Panc1 (cell line): ENCODE measurements at regions not wholly inside any gene's neighbourhood (a gene's known extent, or its start where the extent isn't known, plus 50 kb on each side); places are given as distances from the start of the nearest gene placed in this dataset.

Experiments
- ATAC-seq: fragments of 200-7000 bp; cut with Tn5 transposase; 2 replicates; pipeline ENCODE4 v1.9.1; 2020; ENCODE audit warnings: mild to moderate bottlenecking, moderate library complexity
- BruUV-seq: library from RNA; stranded (reverse); fragments of 400-500 nt; replicated peaks from 2 replicates; lab custom pipeline; 2021; lab: Mats Ljungman, UMichigan
- CTCF ChIA-PET: fragments of 300-600 bp; sonication (Branson Sonifier 250); formaldehyde crosslinking; loops from one replicate; lab custom pipeline; 2022; ENCODE audit warnings: antibody characterized with exemption; lab: Charles Lee
- POLR2A ChIA-PET: fragments of 300-600 bp; sonication (Branson Sonifier 250); formaldehyde crosslinking; loops from one replicate; lab custom pipeline; 2022; ENCODE audit warnings: antibody characterized with exemption; lab: Charles Lee
- DNase-seq: peaks from one replicate; pipeline ENCODE4 v3.0.0-alpha.2; 2010; ENCODE audit warnings: low read depth, low spot score
- H3K27ac ChIP-seq: 2 replicates; pipeline ENCODE4 v1.5.1; 2011; ENCODE audit warnings: mild to moderate bottlenecking, low read length, inconsistent platforms
- H3K27me3 ChIP-seq: fragments of 200-500 bp; sonication (Bioruptor generic); 2 replicates; pipeline ENCODE4 v1.6.0; 2014; ENCODE audit warnings: low read length, inconsistent platforms; ENCODE audit not compliant: control insufficient read depth, insufficient read depth
- H3K36me3 ChIP-seq: fragments of 200-500 bp; sonication (Bioruptor generic); 2 replicates; pipeline ENCODE4 v1.5.1; 2014; ENCODE audit warnings: inconsistent platforms, mild to moderate bottlenecking, low read length, moderate library complexity; ENCODE audit not compliant: control insufficient read depth, insufficient read depth
- H3K4me1 ChIP-seq: 2 replicates; pipeline ENCODE4 v1.5.1; 2011; ENCODE audit warnings: inconsistent platforms, mild to moderate bottlenecking, low read length, moderate library complexity; ENCODE audit not compliant: control insufficient read depth, insufficient read depth
- H3K4me3 ChIP-seq, 2 experiments: 2 replicates each; pipeline ENCODE4 v1.5.1; 2011 to 2012; ENCODE audit warnings: low read depth in 2 of 2, low read length in 2 of 2, mild to moderate bottlenecking in 2 of 2, inconsistent platforms in 1 of 2, moderate library complexity in 1 of 2
- H3K9me3 ChIP-seq: fragments of 200-500 bp; sonication (Bioruptor generic); 2 replicates; pipeline ENCODE4 v1.5.1; 2014; ENCODE audit warnings: low read depth, mild to moderate bottlenecking, inconsistent platforms, low read length, moderate library complexity; ENCODE audit not compliant: control insufficient read depth, insufficient read depth
- CTCF ChIP-seq: fragments of 450-650 bp; IDR thresholded peaks from 2 replicates; pipeline ENCODE4 v1.5.1; 2017; ENCODE audit warnings: mild to moderate bottlenecking
- POLR2AphosphoS5 ChIP-seq: IDR thresholded peaks from 2 replicates; pipeline ENCODE4 v1.6.1; 2012; ENCODE audit warnings: mild to moderate bottlenecking, low read depth, low read length, moderate library complexity
- REST ChIP-seq, 2 experiments: IDR thresholded peaks; 2 replicates each; pipeline ENCODE4 v1.6.1; 2011 to 2012; ENCODE audit warnings: low read depth in 2 of 2, control low read depth in 1 of 2, low read length in 1 of 2, mild to moderate bottlenecking in 1 of 2, moderate library complexity in 1 of 2; ENCODE audit not compliant: insufficient read depth in 1 of 2
- SIN3A ChIP-seq: IDR thresholded peaks from 2 replicates; pipeline ENCODE4 v1.6.1; 2012; ENCODE audit warnings: low read depth, mild to moderate bottlenecking, low read length, moderate library complexity, borderline replicate concordance; ENCODE audit not compliant: insufficient read depth
- TCF7L2 ChIP-seq: IDR thresholded peaks from 2 replicates; pipeline ENCODE4 v1.6.1; 2011; ENCODE audit warnings: mild to moderate bottlenecking, low read depth, low read length, inconsistent platforms
- in situ Hi-C: cut with HindIII; loops from 2 replicates; pipeline ENCODE4 v1.10.0; 2016; ENCODE audit warnings: low sequenced_read_pairs, low pct_unique_long_range_greater_than_20kb
- intact Hi-C: fragments of 100-400 bp; cut with micrococcal nuclease; formaldehyde crosslinking; loops from one replicate; pipeline ENCODE4 v1.10.0; 2022; ENCODE audit not compliant: unreplicated experiment

- no peaks in the 10 kb centered on the region for H3K4me1 ChIP-seq
- in situ Hi-C loops = no loop called here
- ChIA-PET POLR2A (no interaction called here), CTCF (no interaction called here)
- no peak overlapping the region for H3K27ac ChIP-seq
- intact Hi-C loops = no loop called here
- no peaks in the 10 kb centered on the region for H3K36me3 ChIP-seq
- H3K9me3 ChIP-seq = no peaks in the 10 kb centered on the region
- DNase-seq (no peak), ATAC-seq (no peak)
- H3K4me3 ChIP-seq = no peak overlapping the region
- TF ChIP-seq CTCF (no peak), SIN3A (no peak), REST (IDR thresholded peaks at IDR 0.05; ENCODE audit: insufficient read depth in 1 of 2, low read depth in 2 of 2, low read length in 1 of 2) (no peak), TCF7L2 (no peak), POLR2AphosphoS5 (no peak)
- BruUV-seq = no TSS peak
- no peaks in the 10 kb centered on the region for H3K27me3 ChIP-seq
Measured at GRCh38 chr4:60259781-60260180, 940.3 kb upstream of the ADGRL3 start.

GRCh38 chr4:60266505-60266904 lies 933.6 kb upstream of the ADGRL3 start:
- Histone ChIP-seq H3K27me3 (no peaks in the 10 kb centered on the region), H3K4me1 (no peaks in the 10 kb centered on the region), H3K27ac (no peak overlapping the region), H3K36me3 (no peaks in the 10 kb centered on the region), H3K4me3 (no peak overlapping the region), H3K9me3 (no peaks in the 10 kb centered on the region)
- in situ Hi-C loops = no loop called here
- ATAC-seq = no peak
- no peak for DNase-seq
- POLR2A ChIA-PET = no interaction called here
- BruUV-seq = no TSS peak
- CTCF ChIA-PET = no interaction called here
- TF ChIP-seq POLR2AphosphoS5 = no peak
- no peak for TF ChIP-seq SIN3A
- no peak for TF ChIP-seq REST (IDR thresholded peaks at IDR 0.05; ENCODE audit: insufficient read depth in 1 of 2, low read depth in 2 of 2, low read length in 1 of 2)
- TF ChIP-seq TCF7L2 = no peak
- intact Hi-C loops = no loop called here
